GM23338 (cell line): ENCODE measurements at regions not wholly inside any gene's neighbourhood (a gene's known extent, or its start where the extent isn't known, plus 50 kb on each side); places are given as distances from the start of the nearest gene placed in this dataset.

Experiments used
- ATAC-seq: fragments of 200-7000 bp; cut with Tn5 transposase; 3 replicates; pipeline ENCODE4 v1.9.1; 2020
- DNase-seq: peaks from one replicate; pipeline ENCODE4 v3.0.0-alpha.2; 2015; ENCODE audit warnings: low spot score
- H2AFZ ChIP-seq: fragments of 200-600 bp; sonication (generic); 2 replicates; pipeline ENCODE4 v1.8.0; 2016; ENCODE audit warnings: antibody characterized with exemption, mild to moderate bottlenecking, moderate library complexity
- H3F3A ChIP-seq: fragments of 200-600 bp; sonication (generic); replicated peaks from 2 replicates; pipeline ENCODE4 v1.8.0; 2017; ENCODE audit warnings: antibody characterized with exemption, mixed run types, low read depth
- H3K27ac ChIP-seq: fragments of 200-600 bp; sonication (generic); 2 replicates; pipeline ENCODE4 v1.6.1; 2016; ENCODE audit warnings: low read depth
- H3K27me3 ChIP-seq: fragments of 200-600 bp; sonication (generic); 2 replicates; pipeline ENCODE4 v1.8.0; 2016; ENCODE audit warnings: mild to moderate bottlenecking, mixed run types, moderate library complexity; ENCODE audit not compliant: insufficient read depth
- H3K36me3 ChIP-seq: fragments of 200-600 bp; sonication (generic); 2 replicates; pipeline ENCODE4 v1.8.0; 2016; ENCODE audit warnings: mild to moderate bottlenecking; ENCODE audit not compliant: insufficient read depth
- H3K4me1 ChIP-seq: fragments of 200-600 bp; sonication (generic); 2 replicates; pipeline ENCODE4 v1.8.0; 2016; ENCODE audit warnings: mild to moderate bottlenecking, moderate library complexity; ENCODE audit not compliant: insufficient read depth
- H3K4me2 ChIP-seq: fragments of 200-600 bp; sonication (generic); 2 replicates; pipeline ENCODE4 v1.7.1; 2017; ENCODE audit warnings: mixed run types
- H3K4me3 ChIP-seq: fragments of 200-600 bp; sonication (generic); 2 replicates; pipeline ENCODE4 v1.6.1; 2016; ENCODE audit warnings: mixed run types
- H3K79me2 ChIP-seq: fragments of 200-600 bp; sonication (generic); replicated peaks from 2 replicates; pipeline ENCODE4 v1.8.0; 2017; ENCODE audit warnings: mild to moderate bottlenecking; ENCODE audit not compliant: insufficient read depth
- H3K9me2 ChIP-seq: fragments of 200-600 bp; sonication (generic); 2 replicates; pipeline ENCODE4 v1.8.0; 2017; ENCODE audit not compliant: insufficient read depth
- H4K20me1 ChIP-seq: fragments of 200-600 bp; sonication (generic); replicated peaks from 2 replicates; pipeline ENCODE4 v1.8.0; 2017; ENCODE audit warnings: mild to moderate bottlenecking; ENCODE audit not compliant: insufficient read depth
- H3K27ac Mint-ChIP-seq: 2 replicates; pipeline ENCODE4 v1.8.0; 2020; ENCODE audit warnings: inconsistent platforms, mild to moderate bottlenecking, moderate library complexity, mixed read lengths
- H3K27me3 Mint-ChIP-seq: 3 replicates; pipeline ENCODE4 v1.8.0; 2022; ENCODE audit warnings: low read depth, mild to moderate bottlenecking, moderate library complexity, mixed read lengths, inconsistent platforms; ENCODE audit not compliant: insufficient read depth, poor library complexity
- H3K36me3 Mint-ChIP-seq: 3 replicates; pipeline ENCODE4 v1.8.0; 2021; ENCODE audit warnings: low read depth, mild to moderate bottlenecking, inconsistent platforms, moderate library complexity, mixed read lengths
- H3K4me1 Mint-ChIP-seq: 3 replicates; pipeline ENCODE4 v1.8.0; 2020; ENCODE audit warnings: mild to moderate bottlenecking, inconsistent platforms, mixed read lengths
- H3K4me3 Mint-ChIP-seq: 3 replicates; pipeline ENCODE4 v1.8.0; 2021; ENCODE audit warnings: moderate library complexity, mild to moderate bottlenecking, inconsistent platforms, mixed read lengths
- H3K9me3 Mint-ChIP-seq: 3 replicates; pipeline ENCODE4 v1.8.0; 2020; ENCODE audit warnings: moderate library complexity, mild to moderate bottlenecking, inconsistent platforms, mixed read lengths
- CREB1 ChIP-seq: fragments of 250-450 bp; sonication (Bioruptor Pico); IDR thresholded peaks from 2 replicates; pipeline ENCODE4 v1.5.0; 2020; ENCODE audit warnings: low read depth, mild to moderate bottlenecking, moderate library complexity
- EZH2 ChIP-seq: fragments of 200-600 bp; sonication (generic); IDR thresholded peaks from one replicate; pipeline ENCODE4 v1.8.0; 2017; ENCODE audit warnings: antibody characterized with exemption, mild to moderate bottlenecking, low read depth; ENCODE audit not compliant: unreplicated experiment
- NANOG ChIP-seq: IDR thresholded peaks from 2 replicates; pipeline ENCODE4 v1.6.1; 2016; ENCODE audit warnings: antibody characterized with exemption, borderline replicate concordance
- POLR2AphosphoS5 ChIP-seq: IDR thresholded peaks from 2 replicates; pipeline ENCODE4 v1.6.1; 2016; ENCODE audit warnings: antibody characterized with exemption, low read depth
- ZNF114 ChIP-seq: fragments of 250-450 bp; sonication (Bioruptor Pico); IDR thresholded peaks from 2 replicates; pipeline ENCODE4 v1.5.0; 2020; ENCODE audit warnings: mild to moderate bottlenecking, moderate library complexity
- ZNF331 ChIP-seq: fragments of 250-450 bp; sonication (Bioruptor Pico); IDR thresholded peaks from 2 replicates; pipeline ENCODE4 v1.5.0; 2020; ENCODE audit warnings: low read depth, mild to moderate bottlenecking, moderate library complexity
- TF ChIP-seq, protein P1 (sequence below): fragments of 250-450 bp; sonication (Bioruptor Pico); IDR thresholded peaks from 2 replicates; pipeline ENCODE4 v1.5.0; 2020; ENCODE audit warnings: mild to moderate bottlenecking, moderate library complexity
- TF ChIP-seq, protein P2 (sequence below): IDR thresholded peaks from 2 replicates; pipeline ENCODE4 v1.6.1; 2016; ENCODE audit warnings: antibody characterized with exemption

DNA sequence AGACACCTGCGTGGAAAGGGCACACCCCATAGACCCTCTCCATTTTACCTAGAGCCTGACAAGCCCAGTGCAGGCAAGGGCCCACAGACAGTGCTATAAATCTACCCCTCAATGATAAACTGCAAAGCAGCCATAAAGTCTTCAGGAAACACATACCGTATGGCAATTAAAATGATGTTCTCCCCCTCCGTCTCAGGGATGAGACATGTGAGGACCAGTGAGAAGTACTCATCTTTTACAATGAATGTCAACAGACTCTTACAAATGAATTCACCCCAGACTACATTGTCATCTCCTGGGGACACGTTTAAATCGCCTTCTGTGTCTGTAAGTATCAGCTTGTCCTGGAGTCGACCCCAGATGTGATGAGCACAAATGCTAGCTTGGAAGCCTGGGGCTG, 362.7 kb downstream of the ADGRD1 start (continued):
- TF ChIP-seq, protein P1, sequence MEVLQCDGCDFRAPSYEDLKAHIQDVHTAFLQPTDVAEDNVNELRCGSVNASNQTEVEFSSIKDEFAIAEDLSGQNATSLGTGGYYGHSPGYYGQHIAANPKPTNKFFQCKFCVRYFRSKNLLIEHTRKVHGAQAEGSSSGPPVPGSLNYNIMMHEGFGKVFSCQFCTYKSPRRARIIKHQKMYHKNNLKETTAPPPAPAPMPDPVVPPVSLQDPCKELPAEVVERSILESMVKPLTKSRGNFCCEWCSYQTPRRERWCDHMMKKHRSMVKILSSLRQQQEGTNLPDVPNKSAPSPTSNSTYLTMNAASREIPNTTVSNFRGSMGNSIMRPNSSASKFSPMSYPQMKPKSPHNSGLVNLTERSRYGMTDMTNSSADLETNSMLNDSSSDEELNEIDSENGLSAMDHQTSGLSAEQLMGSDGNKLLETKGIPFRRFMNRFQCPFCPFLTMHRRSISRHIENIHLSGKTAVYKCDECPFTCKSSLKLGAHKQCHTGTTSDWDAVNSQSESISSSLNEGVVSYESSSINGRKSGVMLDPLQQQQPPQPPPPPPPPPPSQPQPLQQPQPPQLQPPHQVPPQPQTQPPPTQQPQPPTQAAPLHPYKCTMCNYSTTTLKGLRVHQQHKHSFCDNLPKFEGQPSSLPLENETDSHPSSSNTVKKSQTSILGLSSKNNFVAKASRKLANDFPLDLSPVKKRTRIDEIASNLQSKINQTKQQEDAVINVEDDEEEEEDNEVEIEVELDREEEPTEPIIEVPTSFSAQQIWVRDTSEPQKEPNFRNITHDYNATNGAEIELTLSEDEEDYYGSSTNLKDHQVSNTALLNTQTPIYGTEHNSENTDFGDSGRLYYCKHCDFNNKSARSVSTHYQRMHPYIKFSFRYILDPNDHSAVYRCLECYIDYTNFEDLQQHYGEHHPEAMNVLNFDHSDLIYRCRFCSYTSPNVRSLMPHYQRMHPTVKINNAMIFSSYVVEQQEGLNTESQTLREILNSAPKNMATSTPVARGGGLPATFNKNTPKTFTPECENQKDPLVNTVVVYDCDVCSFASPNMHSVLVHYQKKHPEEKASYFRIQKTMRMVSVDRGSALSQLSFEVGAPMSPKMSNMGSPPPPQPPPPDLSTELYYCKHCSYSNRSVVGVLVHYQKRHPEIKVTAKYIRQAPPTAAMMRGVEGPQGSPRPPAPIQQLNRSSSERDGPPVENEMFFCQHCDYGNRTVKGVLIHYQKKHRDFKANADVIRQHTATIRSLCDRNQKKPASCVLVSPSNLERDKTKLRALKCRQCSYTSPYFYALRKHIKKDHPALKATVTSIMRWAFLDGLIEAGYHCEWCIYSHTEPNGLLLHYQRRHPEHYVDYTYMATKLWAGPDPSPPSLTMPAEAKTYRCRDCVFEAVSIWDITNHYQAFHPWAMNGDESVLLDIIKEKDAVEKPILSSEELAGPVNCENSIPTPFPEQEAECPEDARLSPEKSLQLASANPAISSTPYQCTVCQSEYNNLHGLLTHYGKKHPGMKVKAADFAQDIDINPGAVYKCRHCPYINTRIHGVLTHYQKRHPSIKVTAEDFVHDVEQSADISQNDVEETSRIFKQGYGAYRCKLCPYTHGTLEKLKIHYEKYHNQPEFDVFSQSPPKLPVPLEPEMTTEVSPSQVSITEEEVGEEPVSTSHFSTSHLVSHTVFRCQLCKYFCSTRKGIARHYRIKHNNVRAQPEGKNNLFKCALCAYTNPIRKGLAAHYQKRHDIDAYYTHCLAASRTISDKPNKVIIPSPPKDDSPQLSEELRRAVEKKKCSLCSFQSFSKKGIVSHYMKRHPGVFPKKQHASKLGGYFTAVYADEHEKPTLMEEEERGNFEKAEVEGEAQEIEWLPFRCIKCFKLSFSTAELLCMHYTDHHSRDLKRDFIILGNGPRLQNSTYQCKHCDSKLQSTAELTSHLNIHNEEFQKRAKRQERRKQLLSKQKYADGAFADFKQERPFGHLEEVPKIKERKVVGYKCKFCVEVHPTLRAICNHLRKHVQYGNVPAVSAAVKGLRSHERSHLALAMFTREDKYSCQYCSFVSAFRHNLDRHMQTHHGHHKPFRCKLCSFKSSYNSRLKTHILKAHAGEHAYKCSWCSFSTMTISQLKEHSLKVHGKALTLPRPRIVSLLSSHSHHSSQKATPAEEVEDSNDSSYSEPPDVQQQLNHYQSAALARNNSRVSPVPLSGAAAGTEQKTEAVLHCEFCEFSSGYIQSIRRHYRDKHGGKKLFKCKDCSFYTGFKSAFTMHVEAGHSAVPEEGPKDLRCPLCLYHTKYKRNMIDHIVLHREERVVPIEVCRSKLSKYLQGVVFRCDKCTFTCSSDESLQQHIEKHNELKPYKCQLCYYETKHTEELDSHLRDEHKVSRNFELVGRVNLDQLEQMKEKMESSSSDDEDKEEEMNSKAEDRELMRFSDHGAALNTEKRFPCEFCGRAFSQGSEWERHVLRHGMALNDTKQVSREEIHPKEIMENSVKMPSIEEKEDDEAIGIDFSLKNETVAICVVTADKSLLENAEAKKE (CRISPR knock-in tag) = no peak

DNA sequence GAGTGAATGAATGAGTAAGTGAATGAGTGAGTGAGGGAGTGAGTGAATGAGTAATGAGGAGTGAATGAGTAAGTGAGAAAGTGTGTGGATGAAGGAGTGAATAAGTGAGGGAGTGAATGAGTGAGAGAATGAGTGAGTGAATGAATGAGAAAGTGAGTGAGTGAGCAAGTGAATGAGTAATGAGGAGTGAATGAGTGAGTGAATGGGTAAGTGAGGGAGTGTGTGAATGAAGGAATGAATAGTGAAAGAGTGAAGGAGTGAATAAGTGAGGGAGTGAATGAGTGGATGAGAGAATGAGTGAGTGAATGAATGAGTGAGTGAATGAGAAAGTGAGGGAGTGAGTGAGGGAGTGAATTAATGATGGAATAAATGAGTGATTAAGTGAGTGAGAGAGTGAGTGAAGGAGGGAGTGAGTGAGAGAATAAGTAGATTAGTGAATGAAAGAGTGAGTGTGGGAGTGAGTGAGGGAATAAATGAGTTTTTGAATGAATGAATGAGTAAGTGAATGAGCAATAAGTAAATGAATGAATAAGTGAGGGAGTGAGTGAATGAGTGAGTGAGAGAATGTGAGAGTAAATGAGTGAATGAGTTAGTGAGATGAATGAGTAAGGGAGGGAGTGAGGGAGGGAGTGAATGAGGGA, 364.5 kb downstream of the ADGRD1 start:
- H3K4me3 ChIP-seq = no peak overlapping the region
- DNase-seq (no peak), ATAC-seq (no peak)
- Mint-ChIP-seq H3K27me3 (peaks cover 2% of the 10 kb centered on the region), H3K36me3 (peaks cover 25% of the 10 kb centered on the region), H3K4me1 (peaks cover 8% of the 10 kb centered on the region; the same call in 2 of the 3 replicates), H3K27ac (no peak overlapping the region), H3K4me3 (no peak overlapping the region), H3K9me3 (peaks cover 77% of the 10 kb centered on the region)
- H3K36me3 ChIP-seq = peaks cover 15% of the 10 kb centered on the region
- H3K4me1 ChIP-seq = no peaks in the 10 kb centered on the region
- H4K20me1 ChIP-seq = no peaks in the 10 kb centered on the region
- no peak overlapping the region for H2AFZ ChIP-seq
- no peak overlapping the region for H3K4me2 ChIP-seq
- no peaks in the 10 kb centered on the region for H3K79me2 ChIP-seq
- H3K27me3 ChIP-seq = no peaks in the 10 kb centered on the region
- H3K9me2 ChIP-seq = peaks cover 8% of the 10 kb centered on the region; the same call in 1 of the 2 replicates
- H3K27ac ChIP-seq = no peak overlapping the region
- H3F3A ChIP-seq = no peaks in the 10 kb centered on the region
- TF ChIP-seq EZH2 (no peak), NANOG (no peak), ZNF114 (no peak), ZNF331 (CRISPR knock-in tag) (no peak), CREB1 (CRISPR knock-in tag) (no peak), POLR2AphosphoS5 (no peak)
- TF ChIP-seq, protein P2, sequence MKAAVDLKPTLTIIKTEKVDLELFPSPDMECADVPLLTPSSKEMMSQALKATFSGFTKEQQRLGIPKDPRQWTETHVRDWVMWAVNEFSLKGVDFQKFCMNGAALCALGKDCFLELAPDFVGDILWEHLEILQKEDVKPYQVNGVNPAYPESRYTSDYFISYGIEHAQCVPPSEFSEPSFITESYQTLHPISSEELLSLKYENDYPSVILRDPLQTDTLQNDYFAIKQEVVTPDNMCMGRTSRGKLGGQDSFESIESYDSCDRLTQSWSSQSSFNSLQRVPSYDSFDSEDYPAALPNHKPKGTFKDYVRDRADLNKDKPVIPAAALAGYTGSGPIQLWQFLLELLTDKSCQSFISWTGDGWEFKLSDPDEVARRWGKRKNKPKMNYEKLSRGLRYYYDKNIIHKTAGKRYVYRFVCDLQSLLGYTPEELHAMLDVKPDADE = no peak
- TF ChIP-seq, protein P1 (CRISPR knock-in tag) = no peak
